ENCODE measurements at regions not wholly inside any gene's neighbourhood (a gene's known extent, or its start where the extent isn't known, plus 50 kb on each side); places are given as distances from the start of the nearest gene placed in this dataset.
"Not testable (repeated sequence)": the region's sequence is repeated elsewhere in the genome, so short reads cannot be mapped to it uniquely, and the experiment has no call there.

GRCh38 chr10:31190488-31190887, 128.5 kb upstream of the ZEB1 start:
- no peak for DNase-seq

GRCh38 chr10:31192475-31192874, 126.5 kb upstream of the ZEB1 start:
- DNase-seq = no peak

GRCh38 chr10:31194986-31195385, 124.0 kb upstream of the ZEB1 start:
- DNase-seq = no peak

GRCh38 chr10:31197886-31198285, 121.1 kb upstream of the ZEB1 start:
- peak; percentile 16 for DNase-seq

GRCh38 chr10:31204090-31204489, 114.9 kb upstream of the ZEB1 start:
- DNase-seq = no peak

- no peak for DNase-seq
Observed at GRCh38 chr10:31207636-31208035, 111.4 kb upstream of the ZEB1 start.

GRCh38 chr10:31209478-31209877, 109.5 kb upstream of the ZEB1 start:
- DNase-seq = no peak

- DNase-seq = no peak
Observed at GRCh38 chr10:31210190-31210589, 108.8 kb upstream of the ZEB1 start.

- DNase-seq = no peak
Observed at GRCh38 chr10:31213959-31214358, 105.1 kb upstream of the ZEB1 start.

- DNase-seq = no peak
Observed at GRCh38 chr10:31215052-31215451, 104.0 kb upstream of the ZEB1 start.

- no peak for DNase-seq
Observed at GRCh38 chr10:31219306-31219705, 99.7 kb upstream of the ZEB1 start.

- DNase-seq = not testable (repeated sequence)
Observed at GRCh38 chr10:31228780-31229179, 90.2 kb upstream of the ZEB1 start.

- no peak for DNase-seq
Observed at GRCh38 chr10:31239961-31240360, 79.1 kb upstream of the ZEB1 start.

GRCh38 chr10:31242902-31243301, 76.1 kb upstream of the ZEB1 start:
- peak; percentile 61 for DNase-seq

- not testable (repeated sequence) for DNase-seq
Observed at GRCh38 chr10:31251118-31251517, 67.9 kb upstream of the ZEB1 start.

- DNase-seq = no peak
Observed at GRCh38 chr10:31253237-31253636, 65.8 kb upstream of the ZEB1 start.

GRCh38 chr10:31261511-31262311, 57.3 kb upstream of the ZEB1 start:
- DNase-seq = peak; percentile 7

GRCh38 chr10:31262672-31263071, 56.3 kb upstream of the ZEB1 start:
- no peak for DNase-seq

GRCh38 chr10:31263903-31264302, 55.1 kb upstream of the ZEB1 start:
- DNase-seq = no peak

- no peak for DNase-seq
Observed at GRCh38 chr10:31268444-31269303, 50.3 kb upstream of the ZEB1 start.
